TTC549 (cell line): ENCODE measurements at regions not wholly inside any gene's neighbourhood (a gene's known extent, or its start where the extent isn't known, plus 50 kb on each side); places are given as distances from the start of the nearest gene placed in this dataset.
"Not testable (repeated sequence)": the region's sequence is repeated elsewhere in the genome, so short reads cannot be mapped to it uniquely, and the experiment has no call there.

Experiments used
- FAIRE-seq: peaks from 2 replicates; lab custom pipeline; 2012; peaks lifted over from hg19 to GRCh38; lab: Jason Lieb, UNC

- no peak for FAIRE-seq
These were observed 251.5 kb upstream of the RASGEF1B start for GRCh38 chr4:81723019-81723884.

GRCh38 chr4:81722290-81722851 lies 250.7 kb upstream of the RASGEF1B start:
- no peak for FAIRE-seq

- no peak for FAIRE-seq
These were observed 244.1 kb upstream of the RASGEF1B start for GRCh38 chr4:81715757-81716156.

GRCh38 chr4:81715357-81715756 lies 243.7 kb upstream of the RASGEF1B start:
- not testable (repeated sequence) for FAIRE-seq

- FAIRE-seq = no peak
These were observed 242.6 kb upstream of the RASGEF1B start for GRCh38 chr4:81714291-81714690.

- no peak for FAIRE-seq
These were observed 241.0 kb upstream of the RASGEF1B start for GRCh38 chr4:81712714-81713113.

- FAIRE-seq = no peak
These were observed 232.8 kb upstream of the RASGEF1B start for GRCh38 chr4:81704461-81704860.

GRCh38 chr4:81700189-81700588 lies 228.5 kb upstream of the RASGEF1B start:
- no peak for FAIRE-seq

- FAIRE-seq = no peak
These were observed 227.0 kb upstream of the RASGEF1B start for GRCh38 chr4:81698538-81699296.

GRCh38 chr4:81694176-81694913 lies 222.6 kb upstream of the RASGEF1B start:
- no peak for FAIRE-seq

GRCh38 chr4:81690871-81691270 lies 219.2 kb upstream of the RASGEF1B start:
- no peak for FAIRE-seq

GRCh38 chr4:81688085-81688484 lies 216.4 kb upstream of the RASGEF1B start:
- FAIRE-seq = no peak

- no peak for FAIRE-seq
These were observed 215.8 kb upstream of the RASGEF1B start for GRCh38 chr4:81687471-81687870.

GRCh38 chr4:81685104-81685503 lies 213.4 kb upstream of the RASGEF1B start:
- no peak for FAIRE-seq

GRCh38 chr4:81684352-81684751 lies 212.6 kb upstream of the RASGEF1B start:
- FAIRE-seq = no peak

- FAIRE-seq = no peak
These were observed 210.8 kb upstream of the RASGEF1B start for GRCh38 chr4:81682492-81682891.

GRCh38 chr4:81679315-81679714 lies 207.6 kb upstream of the RASGEF1B start:
- no peak for FAIRE-seq

- FAIRE-seq = no peak
These were observed 207.1 kb upstream of the RASGEF1B start for GRCh38 chr4:81678801-81679200.

- FAIRE-seq = no peak
These were observed 204.8 kb upstream of the RASGEF1B start for GRCh38 chr4:81676537-81676936.

- FAIRE-seq = no peak
These were observed 204.2 kb upstream of the RASGEF1B start for GRCh38 chr4:81675791-81676393.

- no peak for FAIRE-seq
These were observed 202.3 kb upstream of the RASGEF1B start for GRCh38 chr4:81673961-81674360.

- FAIRE-seq = not testable (repeated sequence)
These were observed 196.6 kb upstream of the RASGEF1B start for GRCh38 chr4:81668328-81668727.
